ENCODE measurements at regions not wholly inside any gene's neighbourhood (a gene's known extent, or its start where the extent isn't known, plus 50 kb on each side); places are given as distances from the start of the nearest gene placed in this dataset.

DNA sequence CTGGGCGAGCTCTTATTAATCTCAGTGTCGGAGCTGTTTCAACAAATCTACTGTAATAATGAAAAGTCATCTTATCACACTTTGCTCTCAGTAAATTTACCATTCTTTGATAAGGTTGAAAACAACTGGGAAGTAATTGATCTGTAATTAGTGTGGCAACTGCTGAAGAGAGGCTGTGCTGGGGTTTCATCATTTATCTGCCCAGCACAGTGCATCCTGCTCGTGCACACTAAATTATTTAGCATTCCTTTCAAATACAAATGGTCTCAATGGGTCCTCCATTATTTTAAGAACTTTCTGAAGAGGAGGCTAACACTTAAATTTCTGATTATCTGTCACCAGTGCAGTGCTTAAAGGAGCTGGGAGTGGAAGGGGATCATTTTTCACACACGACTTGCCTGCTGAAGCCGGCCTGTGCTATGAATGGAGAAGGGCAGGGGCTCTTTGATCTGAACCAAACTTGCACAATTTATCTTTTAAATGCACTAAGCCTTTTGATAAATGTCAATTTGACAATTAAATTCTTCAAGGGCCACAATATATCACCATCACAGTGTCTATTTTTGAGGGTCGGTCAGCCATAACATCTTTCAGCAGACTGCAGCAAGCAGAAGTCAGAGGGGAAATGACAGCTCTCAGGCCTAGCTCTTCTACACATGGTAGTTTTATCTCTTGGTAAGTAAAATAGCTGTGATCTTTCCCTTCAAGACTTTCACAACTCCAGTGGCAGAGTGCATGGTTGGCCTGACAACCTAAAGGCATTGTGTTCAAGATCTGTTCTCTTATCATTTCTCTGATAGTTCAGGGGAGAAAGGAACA is 106.4 kb upstream of the EFNA5 start:
- no peaks in the 10 kb centered on the region for H3K4me1 ChIP-seq (ENCODE audit: control insufficient read depth, insufficient read depth, low read length)
- no TSS peak for BruUV-seq (replicated peaks)
- DNase-seq (ENCODE audit: low read depth, low spot score), result no peak
- H3K4me3 ChIP-seq, result no peak overlapping the region
- no peak overlapping the region for H3K9ac ChIP-seq (ENCODE audit: control insufficient read depth, insufficient read depth, low read length)
- RAD21 ChIA-PET (ENCODE audit: unreplicated experiment), result interaction anchor here (0.8 to 1.5 kb wide), 2 partner anchors 36 to 70 kb away, joined by 3 to 4 read pairs; no protein-coding TSS in a partner anchor
- in situ Hi-C loops (cut with MboI) (no loop called here), intact Hi-C loops (cut with micrococcal nuclease; ENCODE audit: unreplicated experiment) (no loop called here)
- H3K79me2 ChIP-seq (ENCODE audit: control insufficient read depth, insufficient read depth, low read length), result no peaks in the 10 kb centered on the region
- peak; percentile 41; the same call in 2 of the 3 replicates for ATAC-seq
- SMC1A ChIA-PET (ENCODE audit: uncharacterized antibody, unreplicated experiment), result interaction anchor here (0.6 to 2.5 kb wide), 7 partner anchors 11 to 559 kb away, joined by 3 to 7 read pairs (median 3); no protein-coding TSS in a partner anchor
- WGBS (ENCODE audit: insufficient coverage, insufficient replicate concordance, low lambda C conversion rate, missing lambda C conversion rate), result 83% methylated on average over 6 of the region's 6 CpGs
- TF ChIP-seq SUZ12 (IDR thresholded peaks at IDR 0.05; ENCODE audit: unreplicated experiment), result no peak
- TF ChIP-seq, protein P1, sequence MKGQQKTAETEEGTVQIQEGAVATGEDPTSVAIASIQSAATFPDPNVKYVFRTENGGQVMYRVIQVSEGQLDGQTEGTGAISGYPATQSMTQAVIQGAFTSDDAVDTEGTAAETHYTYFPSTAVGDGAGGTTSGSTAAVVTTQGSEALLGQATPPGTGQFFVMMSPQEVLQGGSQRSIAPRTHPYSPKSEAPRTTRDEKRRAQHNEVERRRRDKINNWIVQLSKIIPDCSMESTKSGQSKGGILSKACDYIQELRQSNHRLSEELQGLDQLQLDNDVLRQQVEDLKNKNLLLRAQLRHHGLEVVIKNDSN (IDR thresholded peaks at IDR 0.05; ENCODE audit: borderline replicate concordance, extremely low read length, insufficient read depth, low read depth, low read length), result no peak
- no peak for TF ChIP-seq HDGF (IDR thresholded peaks at IDR 0.05)
- no peak for TF ChIP-seq BACH1 (IDR thresholded peaks at IDR 0.05; ENCODE audit: borderline replicate concordance)
- no peak for TF ChIP-seq IKZF1 (conservative IDR thresholded peaks at IDR 0.05)
- TF ChIP-seq NBN (IDR thresholded peaks at IDR 0.05), result no peak
- no peaks in the 10 kb centered on the region for H4K20me1 ChIP-seq (ENCODE audit: control insufficient read depth, insufficient read depth)
- H3K4me2 ChIP-seq (ENCODE audit: control insufficient read depth, insufficient read depth), result no peak overlapping the region
- peak overlapping the region; percentile 39; the same call in 1 of the 2 replicates for H2AFZ ChIP-seq (ENCODE audit: control insufficient read depth, low read depth, low read length)
- H3K27me3 ChIP-seq (replicated peaks in 1 of 2; ENCODE audit: control insufficient read depth in 2 of 2, insufficient read depth in 2 of 2, low read length in 1 of 2), result no peaks in the 10 kb centered on the region
- CTCF ChIA-PET, result interaction anchor here (0.5 to 1.7 kb wide), 8 partner anchors 9 to 316 kb away, joined by 3 to 6 read pairs (median 3); no protein-coding TSS in a partner anchor
- FAIRE-seq, result no peak
- H3K36me3 ChIP-seq (ENCODE audit: control insufficient read depth in 2 of 2, insufficient read depth in 2 of 2, low read length in 1 of 2), result no peaks in the 10 kb centered on the region
- POLR2A ChIA-PET, result no interaction called here
- no peaks in the 10 kb centered on the region; the same call in 2 of the 3 replicates for H3K9me3 ChIP-seq (replicated peaks; ENCODE audit: control insufficient read depth, insufficient read depth, low read length)
- no peak overlapping the region for H3K27ac ChIP-seq (ENCODE audit: control insufficient read depth, insufficient read depth)

All from GM12878 (cell line).